Astrocyte (in vitro differentiated cells and primary cell): ENCODE measurements at regions not wholly inside any gene's neighbourhood (a gene's known extent, or its start where the extent isn't known, plus 50 kb on each side); places are given as distances from the start of the nearest gene placed in this dataset.

ENCODE experiments used
- DNase-seq: peaks from one replicate; pipeline ENCODE4 v3.0.0-alpha.2; 2010; ENCODE audit warnings: low read depth
- FAIRE-seq: peaks from 2 replicates; lab custom pipeline; 2011; peaks lifted over from hg19 to GRCh38; lab: Jason Lieb, UNC
- H2AFZ ChIP-seq: 2 replicates; pipeline ENCODE4 v1.6.0; 2012; ENCODE audit warnings: low read depth, low read length, inconsistent platforms
- H3K27ac ChIP-seq: 2 replicates; pipeline ENCODE4 v1.5.1; 2011; ENCODE audit warnings: low read depth, low read length, inconsistent platforms
- H3K27me3 ChIP-seq: 2 replicates; pipeline ENCODE4 v1.6.0; 2011; ENCODE audit warnings: low read length, inconsistent platforms; ENCODE audit not compliant: insufficient read depth
- H3K36me3 ChIP-seq: 2 replicates; pipeline ENCODE4 v1.5.1; 2011; ENCODE audit warnings: low read length, inconsistent platforms; ENCODE audit not compliant: insufficient read depth
- H3K4me1 ChIP-seq: 2 replicates; pipeline ENCODE4 v1.5.1; 2011; ENCODE audit warnings: low read length, inconsistent platforms; ENCODE audit not compliant: insufficient read depth
- H3K4me2 ChIP-seq: 2 replicates; pipeline ENCODE4 v1.6.0; 2012; ENCODE audit warnings: low read length, inconsistent platforms
- H3K4me3 ChIP-seq: 2 replicates; pipeline ENCODE4 v1.5.1; 2011; ENCODE audit warnings: low read depth, mild to moderate bottlenecking, low read length, inconsistent platforms; ENCODE audit not compliant: insufficient read depth
- H3K79me2 ChIP-seq: 2 replicates; pipeline ENCODE4 v1.6.0; 2012; ENCODE audit warnings: mild to moderate bottlenecking, low read length, inconsistent platforms; ENCODE audit not compliant: insufficient read depth
- H3K9ac ChIP-seq: 2 replicates; pipeline ENCODE4 v1.6.0; 2012; ENCODE audit warnings: mild to moderate bottlenecking, low read length, inconsistent platforms
- H3K9me3 ChIP-seq: 2 replicates; pipeline ENCODE4 v1.5.1; 2012; ENCODE audit warnings: low read depth, mild to moderate bottlenecking, low read length, inconsistent platforms; ENCODE audit not compliant: insufficient read depth
- H4K20me1 ChIP-seq: 2 replicates; pipeline ENCODE4 v1.6.0; 2012; ENCODE audit warnings: low read length, inconsistent platforms; ENCODE audit not compliant: insufficient read depth
- H3K27ac Mint-ChIP-seq: one replicate; pipeline ENCODE4 v1.8.0; 2021; ENCODE audit warnings: mild to moderate bottlenecking, mixed read lengths; ENCODE audit not compliant: unreplicated experiment
- H3K27me3 Mint-ChIP-seq: one replicate; pipeline ENCODE4 v1.8.0; 2021; ENCODE audit warnings: low read depth, mixed read lengths; ENCODE audit not compliant: unreplicated experiment
- H3K36me3 Mint-ChIP-seq: one replicate; pipeline ENCODE4 v1.8.0; 2021; ENCODE audit warnings: low read depth, mixed read lengths; ENCODE audit not compliant: unreplicated experiment
- H3K4me1 Mint-ChIP-seq: one replicate; pipeline ENCODE4 v1.8.0; 2021; ENCODE audit warnings: low read depth, mixed read lengths; ENCODE audit not compliant: unreplicated experiment
- H3K4me3 Mint-ChIP-seq: one replicate; pipeline ENCODE4 v1.8.0; 2021; ENCODE audit warnings: mild to moderate bottlenecking, moderate library complexity, mixed read lengths; ENCODE audit not compliant: unreplicated experiment
- H3K9me3 Mint-ChIP-seq: one replicate; pipeline ENCODE4 v1.8.0; 2021; ENCODE audit warnings: mild to moderate bottlenecking, mixed read lengths; ENCODE audit not compliant: unreplicated experiment
- EZH2 ChIP-seq: IDR thresholded peaks from 2 replicates; pipeline ENCODE4 v1.6.1; 2012; ENCODE audit warnings: mild to moderate bottlenecking, low read length, inconsistent platforms; ENCODE audit not compliant: insufficient read depth
- TF ChIP-seq, protein P1 (sequence below): IDR thresholded peaks from 2 replicates; pipeline ENCODE4 v1.5.1; 2011; ENCODE audit warnings: low read depth, mild to moderate bottlenecking, inconsistent platforms, low read length, moderate library complexity; ENCODE audit not compliant: insufficient read depth

DNA sequence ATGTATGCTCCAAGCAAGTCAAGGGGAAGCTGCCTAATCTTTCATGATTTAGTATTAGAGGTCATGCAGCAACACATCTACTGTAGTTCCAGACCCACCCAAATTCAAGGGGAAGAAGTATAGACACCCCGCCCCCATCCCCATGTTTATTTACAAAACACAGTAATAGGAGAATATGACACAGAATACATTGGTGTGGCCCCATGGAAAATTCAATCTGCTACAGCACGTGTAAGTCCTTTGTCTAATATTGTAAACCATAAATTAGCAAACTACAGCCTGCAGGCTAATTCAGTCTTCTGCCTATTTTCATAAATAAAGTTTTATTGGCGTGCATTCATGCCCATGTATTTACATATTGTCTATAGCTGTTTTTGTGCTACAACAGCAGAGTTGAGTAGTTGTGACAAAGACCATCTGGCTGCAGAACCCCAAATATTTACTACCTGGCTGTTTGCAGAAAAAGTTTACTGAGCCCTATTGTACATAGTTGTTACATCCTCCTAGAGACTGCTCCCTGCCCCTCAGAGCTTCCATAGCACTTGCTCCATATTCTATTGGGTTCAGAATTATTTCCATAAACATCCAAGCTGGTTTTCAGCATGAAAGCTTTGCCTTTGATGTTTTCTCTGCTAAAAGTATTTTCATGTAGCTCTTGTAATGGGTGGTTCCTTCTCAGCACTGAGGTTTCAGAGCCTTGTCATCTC, 326.8 kb upstream of the CPEB2 start:
- Mint-ChIP-seq H3K4me3 (no peak overlapping the region), H3K27ac (no peak overlapping the region), H3K9me3 (no peaks in the 10 kb centered on the region), H3K36me3 (no peaks in the 10 kb centered on the region), H3K4me1 (peaks cover 6% of the 10 kb centered on the region), H3K27me3 (no peaks in the 10 kb centered on the region)
- H3K4me2 ChIP-seq: no peak overlapping the region
- DNase-seq (no peak), FAIRE-seq (no peak)
- no peak for TF ChIP-seq EZH2
- TF ChIP-seq, protein P1, sequence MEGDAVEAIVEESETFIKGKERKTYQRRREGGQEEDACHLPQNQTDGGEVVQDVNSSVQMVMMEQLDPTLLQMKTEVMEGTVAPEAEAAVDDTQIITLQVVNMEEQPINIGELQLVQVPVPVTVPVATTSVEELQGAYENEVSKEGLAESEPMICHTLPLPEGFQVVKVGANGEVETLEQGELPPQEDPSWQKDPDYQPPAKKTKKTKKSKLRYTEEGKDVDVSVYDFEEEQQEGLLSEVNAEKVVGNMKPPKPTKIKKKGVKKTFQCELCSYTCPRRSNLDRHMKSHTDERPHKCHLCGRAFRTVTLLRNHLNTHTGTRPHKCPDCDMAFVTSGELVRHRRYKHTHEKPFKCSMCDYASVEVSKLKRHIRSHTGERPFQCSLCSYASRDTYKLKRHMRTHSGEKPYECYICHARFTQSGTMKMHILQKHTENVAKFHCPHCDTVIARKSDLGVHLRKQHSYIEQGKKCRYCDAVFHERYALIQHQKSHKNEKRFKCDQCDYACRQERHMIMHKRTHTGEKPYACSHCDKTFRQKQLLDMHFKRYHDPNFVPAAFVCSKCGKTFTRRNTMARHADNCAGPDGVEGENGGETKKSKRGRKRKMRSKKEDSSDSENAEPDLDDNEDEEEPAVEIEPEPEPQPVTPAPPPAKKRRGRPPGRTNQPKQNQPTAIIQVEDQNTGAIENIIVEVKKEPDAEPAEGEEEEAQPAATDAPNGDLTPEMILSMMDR: no peak
- no peak overlapping the region for H3K27ac ChIP-seq
- H3K4me3 ChIP-seq: no peak overlapping the region
- no peaks in the 10 kb centered on the region for H4K20me1 ChIP-seq
- no peak overlapping the region for H3K9ac ChIP-seq
- no peaks in the 10 kb centered on the region for H3K9me3 ChIP-seq
- no peaks in the 10 kb centered on the region for H3K27me3 ChIP-seq
- H3K79me2 ChIP-seq: no peaks in the 10 kb centered on the region
- H3K4me1 ChIP-seq: no peaks in the 10 kb centered on the region
- no peaks in the 10 kb centered on the region for H3K36me3 ChIP-seq
- H2AFZ ChIP-seq: no peak overlapping the region

DNA sequence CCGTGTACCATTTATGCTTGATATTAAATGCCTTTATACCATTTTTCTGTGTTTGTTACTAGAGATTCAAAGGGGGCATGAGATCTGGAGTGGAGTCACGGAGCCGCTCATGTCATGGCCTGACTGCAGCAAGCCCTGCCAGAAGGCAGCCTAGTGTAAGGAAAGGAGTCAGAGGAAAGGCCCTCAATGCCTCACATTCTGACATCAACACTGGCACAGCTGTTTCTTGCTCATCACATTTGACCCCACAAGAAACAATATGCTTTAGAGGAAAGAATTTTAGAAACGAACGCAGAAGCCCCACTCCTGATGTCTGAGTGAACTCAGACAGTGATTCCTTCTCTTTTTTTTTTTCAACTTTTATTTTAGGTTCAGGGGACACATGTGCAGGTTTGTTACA, 322.4 kb upstream of the CPEB2 start:
- H3K9me3 ChIP-seq: no peaks in the 10 kb centered on the region

More for the DNA sequence above, 322.4 kb upstream of the CPEB2 start:
- no peak overlapping the region for H3K4me2 ChIP-seq
- H3K4me3 ChIP-seq: no peak overlapping the region
- no peaks in the 10 kb centered on the region for H3K27me3 ChIP-seq
- H3K27ac ChIP-seq: no peak overlapping the region
- H3K9me3 Mint-ChIP-seq: peaks cover 12% of the 10 kb centered on the region
- no peaks in the 10 kb centered on the region for H3K36me3 ChIP-seq
- no peaks in the 10 kb centered on the region for H3K79me2 ChIP-seq
- H3K4me1 ChIP-seq: no peaks in the 10 kb centered on the region
- H3K27ac Mint-ChIP-seq: no peak overlapping the region
- no peaks in the 10 kb centered on the region for H3K36me3 Mint-ChIP-seq
- no peaks in the 10 kb centered on the region for H4K20me1 ChIP-seq
- TF ChIP-seq, protein P1: no peak
- TF ChIP-seq EZH2: no peak
- no peak overlapping the region for H3K9ac ChIP-seq
- no peak overlapping the region for H2AFZ ChIP-seq
- no peaks in the 10 kb centered on the region for H3K27me3 Mint-ChIP-seq
- H3K4me3 Mint-ChIP-seq: no peak overlapping the region
- peaks cover 6% of the 10 kb centered on the region for H3K4me1 Mint-ChIP-seq
- DNase-seq: no peak
- FAIRE-seq: no peak
